ENCODE measurements at regions not wholly inside any gene's neighbourhood (a gene's known extent, or its start where the extent isn't known, plus 50 kb on each side); places are given as distances from the start of the nearest gene placed in this dataset.

DNA sequence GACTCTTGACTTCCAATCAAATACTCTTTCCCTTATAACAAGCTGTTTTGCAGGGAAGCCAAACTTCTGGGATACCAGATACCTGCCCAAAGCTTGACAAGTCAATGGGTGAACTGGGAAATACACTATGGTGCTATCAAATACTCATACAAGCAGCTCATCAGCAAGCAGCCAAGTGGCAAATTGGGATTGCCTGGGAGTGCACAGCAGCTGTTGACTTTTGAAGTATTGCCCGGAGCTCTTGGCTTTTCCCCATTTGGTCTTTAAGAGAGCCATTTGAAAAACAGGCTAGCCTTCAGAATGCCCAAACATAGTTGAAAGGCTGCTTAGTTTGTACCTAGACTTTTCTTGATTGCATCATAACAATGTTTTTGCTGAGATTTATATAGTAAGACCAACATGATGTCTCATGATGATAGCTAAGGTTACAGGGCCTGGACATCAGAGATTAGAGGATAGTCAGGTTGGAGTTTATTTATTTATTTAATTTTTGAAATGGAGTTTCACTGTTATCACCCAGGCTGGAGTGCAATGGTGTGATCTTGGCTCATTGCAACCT lies 210.1 kb upstream of the ZNF608 start:
- H3K4me1 Mint-ChIP-seq, result no peaks in the 10 kb centered on the region
- H3K27me3 Mint-ChIP-seq (ENCODE audit: insufficient read depth), result no peaks in the 10 kb centered on the region
- Histone ChIP-seq H3K9me3 (ENCODE audit: control insufficient read depth, low read length) (no peaks in the 10 kb centered on the region), H3K27me3 (ENCODE audit: control insufficient read depth, insufficient read depth, low read length, poor library complexity, severe bottlenecking) (no peaks in the 10 kb centered on the region), H3K4me3 (ENCODE audit: low read length) (no peak overlapping the region), H3K9ac (ENCODE audit: extremely low read depth, low read length, poor library complexity, severe bottlenecking) (no peak overlapping the region), H3K4me1 (ENCODE audit: control insufficient read depth, insufficient read depth, low read length) (no peaks in the 10 kb centered on the region), H3K36me3 (ENCODE audit: control insufficient read depth, insufficient read depth, low read length) (no peaks in the 10 kb centered on the region), H3K27ac (ENCODE audit: low read depth, low read length) (no peak overlapping the region)
- DNase-seq, result no peak
- TF ChIP-seq, protein P1, sequence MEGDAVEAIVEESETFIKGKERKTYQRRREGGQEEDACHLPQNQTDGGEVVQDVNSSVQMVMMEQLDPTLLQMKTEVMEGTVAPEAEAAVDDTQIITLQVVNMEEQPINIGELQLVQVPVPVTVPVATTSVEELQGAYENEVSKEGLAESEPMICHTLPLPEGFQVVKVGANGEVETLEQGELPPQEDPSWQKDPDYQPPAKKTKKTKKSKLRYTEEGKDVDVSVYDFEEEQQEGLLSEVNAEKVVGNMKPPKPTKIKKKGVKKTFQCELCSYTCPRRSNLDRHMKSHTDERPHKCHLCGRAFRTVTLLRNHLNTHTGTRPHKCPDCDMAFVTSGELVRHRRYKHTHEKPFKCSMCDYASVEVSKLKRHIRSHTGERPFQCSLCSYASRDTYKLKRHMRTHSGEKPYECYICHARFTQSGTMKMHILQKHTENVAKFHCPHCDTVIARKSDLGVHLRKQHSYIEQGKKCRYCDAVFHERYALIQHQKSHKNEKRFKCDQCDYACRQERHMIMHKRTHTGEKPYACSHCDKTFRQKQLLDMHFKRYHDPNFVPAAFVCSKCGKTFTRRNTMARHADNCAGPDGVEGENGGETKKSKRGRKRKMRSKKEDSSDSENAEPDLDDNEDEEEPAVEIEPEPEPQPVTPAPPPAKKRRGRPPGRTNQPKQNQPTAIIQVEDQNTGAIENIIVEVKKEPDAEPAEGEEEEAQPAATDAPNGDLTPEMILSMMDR (conservative IDR thresholded peaks at IDR 0.05), result no peak
- H3K4me3 Mint-ChIP-seq, result no peak overlapping the region
- WGBS, 2 experiments (ENCODE audit: insufficient coverage in 1 of 2, insufficient read length in 1 of 2), result 92 to 100% methylated on average over 1 of the region's 1 CpG
- H3K9me3 Mint-ChIP-seq, result no peaks in the 10 kb centered on the region
- H3K36me3 Mint-ChIP-seq (ENCODE audit: low read depth), result peaks cover 3% of the 10 kb centered on the region
- H3K27ac Mint-ChIP-seq, result no peak overlapping the region

DNA sequence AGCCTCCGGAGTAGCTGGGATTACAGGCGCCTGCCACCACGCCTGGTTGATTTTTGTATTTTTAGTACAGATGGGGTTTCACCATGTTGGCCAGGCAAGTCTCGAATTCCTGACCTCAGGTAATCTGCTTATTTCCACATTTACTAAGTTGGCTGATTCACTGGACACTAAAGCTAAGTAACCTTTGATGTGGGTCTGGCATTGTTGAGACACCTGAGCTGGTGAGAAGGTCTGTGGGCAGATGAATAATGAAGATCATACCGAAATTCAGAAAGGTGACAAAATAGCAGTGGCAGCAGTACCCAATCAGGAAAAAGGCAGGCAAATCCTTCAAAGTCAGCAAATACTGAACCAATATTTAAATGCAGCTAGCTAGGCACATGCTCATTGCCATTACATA lies 210.6 kb upstream of the ZNF608 start:
- no peaks in the 10 kb centered on the region for H3K27me3 Mint-ChIP-seq (ENCODE audit: insufficient read depth)
- WGBS, 2 experiments (ENCODE audit: insufficient coverage in 1 of 2, insufficient read length in 1 of 2), result 91 to 100% methylated on average over 5 of the region's 5 CpGs

DNA sequence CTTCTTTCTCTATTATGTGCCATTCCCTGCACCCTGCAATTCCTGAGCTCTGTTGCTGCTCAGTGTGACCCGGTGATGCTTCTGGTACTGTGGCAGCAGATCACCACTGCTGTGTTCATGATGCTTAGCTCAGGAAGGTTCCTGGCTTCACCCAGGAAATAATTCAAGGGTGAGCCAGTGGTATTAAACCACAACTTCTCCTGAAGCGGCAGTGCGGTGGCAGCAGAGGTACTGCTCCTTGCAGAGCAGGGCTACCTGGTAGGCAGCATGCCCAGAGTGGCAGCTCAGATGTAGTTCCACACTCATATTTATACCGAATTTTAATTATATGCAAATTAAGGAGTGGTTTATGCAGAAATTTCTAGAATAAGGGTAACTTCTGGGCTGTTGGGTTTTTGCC lies 213.8 kb upstream of the ZNF608 start:
- Histone ChIP-seq H3K4me3 (ENCODE audit: low read length) (no peak overlapping the region), H3K36me3 (ENCODE audit: control insufficient read depth, insufficient read depth, low read length) (no peaks in the 10 kb centered on the region), H3K27me3 (ENCODE audit: control insufficient read depth, insufficient read depth, low read length, poor library complexity, severe bottlenecking) (no peaks in the 10 kb centered on the region), H3K9me3 (ENCODE audit: control insufficient read depth, low read length) (no peaks in the 10 kb centered on the region), H3K27ac (ENCODE audit: low read depth, low read length) (no peak overlapping the region), H3K4me1 (ENCODE audit: control insufficient read depth, insufficient read depth, low read length) (no peaks in the 10 kb centered on the region), H3K9ac (ENCODE audit: extremely low read depth, low read length, poor library complexity, severe bottlenecking) (no peak overlapping the region)
- H3K9me3 Mint-ChIP-seq, result no peaks in the 10 kb centered on the region
- no peak overlapping the region for H3K27ac Mint-ChIP-seq
- TF ChIP-seq, protein P1 (conservative IDR thresholded peaks at IDR 0.05), result no peak
- H3K4me3 Mint-ChIP-seq, result no peak overlapping the region
- no peak for DNase-seq
- peaks cover 3% of the 10 kb centered on the region for H3K36me3 Mint-ChIP-seq (ENCODE audit: low read depth)
- WGBS, 2 experiments (ENCODE audit: insufficient coverage in 1 of 2, insufficient read length in 1 of 2), result 96 to 100% methylated on average over 1 to 4 of the region's 4 CpGs
- peaks cover 17% of the 10 kb centered on the region for H3K4me1 Mint-ChIP-seq
- H3K27me3 Mint-ChIP-seq (ENCODE audit: insufficient read depth), result no peaks in the 10 kb centered on the region

More for the DNA sequence above, 210.6 kb upstream of the ZNF608 start:
- Histone ChIP-seq H3K27me3 (ENCODE audit: control insufficient read depth, insufficient read depth, low read length, poor library complexity, severe bottlenecking) (no peaks in the 10 kb centered on the region), H3K9ac (ENCODE audit: extremely low read depth, low read length, poor library complexity, severe bottlenecking) (no peak overlapping the region), H3K9me3 (ENCODE audit: control insufficient read depth, low read length) (no peaks in the 10 kb centered on the region), H3K36me3 (ENCODE audit: control insufficient read depth, insufficient read depth, low read length) (no peaks in the 10 kb centered on the region), H3K27ac (ENCODE audit: low read depth, low read length) (no peak overlapping the region), H3K4me1 (ENCODE audit: control insufficient read depth, insufficient read depth, low read length) (no peaks in the 10 kb centered on the region), H3K4me3 (ENCODE audit: low read length) (no peak overlapping the region)
- no peak overlapping the region for H3K4me3 Mint-ChIP-seq
- TF ChIP-seq, protein P1 (conservative IDR thresholded peaks at IDR 0.05), result no peak
- H3K36me3 Mint-ChIP-seq (ENCODE audit: low read depth), result peaks cover 3% of the 10 kb centered on the region
- DNase-seq, result no peak
- no peak overlapping the region for H3K27ac Mint-ChIP-seq
- no peaks in the 10 kb centered on the region for H3K9me3 Mint-ChIP-seq
- H3K4me1 Mint-ChIP-seq, result no peaks in the 10 kb centered on the region
